ENCODE measurements at regions not wholly inside any gene's neighbourhood (a gene's known extent, or its start where the extent isn't known, plus 50 kb on each side); places are given as distances from the start of the nearest gene placed in this dataset.

- no peak for DNase-seq (ENCODE audit: low read depth)
Measured at GRCh38 chr15:39209548-39210211, 371.2 kb upstream of the THBS1 start.

- no peak for DNase-seq (ENCODE audit: low read depth)
Measured at GRCh38 chr15:39211108-39211979, 369.5 kb upstream of the THBS1 start.

- no peak for DNase-seq (ENCODE audit: low read depth)
Measured at GRCh38 chr15:39213385-39213840, 367.5 kb upstream of the THBS1 start.

- no peak for DNase-seq (ENCODE audit: low read depth)
Measured at GRCh38 chr15:39215015-39215414, 365.9 kb upstream of the THBS1 start.

GRCh38 chr15:39216816-39217215 is 364.1 kb upstream of the THBS1 start:
- no peak for DNase-seq (ENCODE audit: low read depth)

- no peak for DNase-seq (ENCODE audit: low read depth)
Measured at GRCh38 chr15:39219608-39220007, 361.3 kb upstream of the THBS1 start.

- DNase-seq (ENCODE audit: low read depth) = no peak
Measured at GRCh38 chr15:39226169-39226937, 354.5 kb upstream of the THBS1 start.

GRCh38 chr15:39227001-39227400 is 353.9 kb upstream of the THBS1 start:
- no peak for DNase-seq (ENCODE audit: low read depth)

- DNase-seq (ENCODE audit: low read depth) = no peak
Measured at GRCh38 chr15:39228889-39229288, 352.0 kb upstream of the THBS1 start.

- DNase-seq (ENCODE audit: low read depth) = no peak
Measured at GRCh38 chr15:39230205-39230907, 350.5 kb upstream of the THBS1 start.

- DNase-seq (ENCODE audit: low read depth) = no peak
Measured at GRCh38 chr15:39230908-39231285, 350.0 kb upstream of the THBS1 start.

- DNase-seq (ENCODE audit: low read depth) = peak; percentile 91
Measured at GRCh38 chr15:39232512-39232911, 348.4 kb upstream of the THBS1 start.

GRCh38 chr15:39235084-39235795 is 345.6 kb upstream of the THBS1 start:
- no peak for DNase-seq (ENCODE audit: low read depth)

GRCh38 chr15:39236375-39236774 is 344.5 kb upstream of the THBS1 start:
- no peak for DNase-seq (ENCODE audit: low read depth)

- DNase-seq (ENCODE audit: low read depth) = no peak
Measured at GRCh38 chr15:39238443-39238842, 342.4 kb upstream of the THBS1 start.

GRCh38 chr15:39239562-39239961 is 341.3 kb upstream of the THBS1 start:
- DNase-seq (ENCODE audit: low read depth) = no peak

- DNase-seq (ENCODE audit: low read depth) = peak; percentile 90
Measured at GRCh38 chr15:39242345-39242744, 338.5 kb upstream of the THBS1 start.

GRCh38 chr15:39243396-39243795 is 337.5 kb upstream of the THBS1 start:
- DNase-seq (ENCODE audit: low read depth) = no peak

GRCh38 chr15:39244776-39245175 is 336.1 kb upstream of the THBS1 start:
- no peak for DNase-seq (ENCODE audit: low read depth)

GRCh38 chr15:39246523-39246922 is 334.4 kb upstream of the THBS1 start:
- no peak for DNase-seq (ENCODE audit: low read depth)

- DNase-seq (ENCODE audit: low read depth) = peak; percentile 87
Measured at GRCh38 chr15:39247574-39247973, 333.3 kb upstream of the THBS1 start.

All from GM04503 (cell line).